ENCODE measurements at regions not wholly inside any gene's neighbourhood (a gene's known extent, or its start where the extent isn't known, plus 50 kb on each side); places are given as distances from the start of the nearest gene placed in this dataset.

GRCh38 chr10:10869592-10869991, 148.1 kb upstream of the CELF2 start (continued):
- TF ChIP-seq SPI1 (IDR thresholded peaks at IDR 0.05; ENCODE audit: borderline replicate concordance, insufficient read depth, low read depth, low read length) (0 out of 2 replicates have a peak, but pooled peaks have one; percentile 37), CHD2 (IDR thresholded peaks at IDR 0.05; ENCODE audit: borderline replicate concordance, low read depth, low read length) (no peak), IKZF2 (IDR thresholded peaks at IDR 0.05) (peak; percentile 21 to 53; a peak in 1 of 4 replicates), IKZF1 (conservative IDR thresholded peaks at IDR 0.05) (peak; percentile 43; the same call in 1 of the 2 replicates), EED (IDR thresholded peaks at IDR 0.05; ENCODE audit: low read depth) (0 out of 2 replicates have a peak, but pooled peaks have one; percentile 32), DPF2 (IDR thresholded peaks at IDR 0.05) (peak; percentile 52; the same call in 1 of the 2 replicates), BCL11A (IDR thresholded peaks at IDR 0.05; ENCODE audit: low read depth, low read length) (peak; percentile 80; the same call in 1 of the 2 replicates), RUNX3 (IDR thresholded peaks at IDR 0.05; ENCODE audit: low read length) (peak; percentile 91), YY1 (IDR thresholded peaks at IDR 0.05; ENCODE audit: low read depth, low read length) (peak; percentile 89), E2F4 (IDR thresholded peaks at IDR 0.05; ENCODE audit: low read depth, low read length) (no peak), NFIC (IDR thresholded peaks at IDR 0.05; ENCODE audit: low read depth, low read length) (peak; percentile 71), GABPA (IDR thresholded peaks at IDR 0.05; ENCODE audit: low read depth) (peak; percentile 38; the same call in 1 of the 2 replicates), MTA3 (IDR thresholded peaks at IDR 0.05; ENCODE audit: borderline replicate concordance, low read length) (peak; percentile 47; the same call in 1 of the 2 replicates), NRF1 (conservative IDR thresholded peaks at IDR 0.05; ENCODE audit: low read depth, low read length) (no peak)
